ENCODE measurements at regions not wholly inside any gene's neighbourhood (a gene's known extent, or its start where the extent isn't known, plus 50 kb on each side); places are given as distances from the start of the nearest gene placed in this dataset.

GRCh38 chr9:106621313-106622163 is 241.4 kb upstream of the ZNF462 start:
- in situ Hi-C loops (cut with HindIII; ENCODE audit: low pct_ligation_motif_present, low pct_unique_long_range_greater_than_20kb, low sequenced_read_pairs): no loop called here
- no peak for DNase-seq

DNA sequence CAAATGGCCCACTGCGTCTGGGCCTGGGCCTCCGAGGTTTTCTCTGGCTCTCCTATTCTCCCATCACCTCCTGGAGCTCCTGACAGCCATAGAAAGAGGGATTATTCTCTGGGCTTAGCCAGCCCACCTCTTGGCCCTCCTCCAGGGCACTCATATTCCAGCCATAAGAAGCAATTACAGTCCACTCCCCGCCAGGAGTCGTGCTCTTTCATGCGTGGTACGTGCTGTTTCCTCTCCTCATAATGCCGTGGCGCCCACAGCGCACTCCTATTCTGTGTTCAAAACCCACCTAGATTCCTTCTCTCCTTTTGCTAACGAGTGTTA is 240.8 kb upstream of the ZNF462 start:
- no peak for DNase-seq
- in situ Hi-C loops (cut with HindIII; ENCODE audit: low pct_ligation_motif_present, low pct_unique_long_range_greater_than_20kb, low sequenced_read_pairs): no loop called here

- in situ Hi-C loops (cut with HindIII; ENCODE audit: low pct_ligation_motif_present, low pct_unique_long_range_greater_than_20kb, low sequenced_read_pairs): no loop called here
- DNase-seq: no peak
Observed at GRCh38 chr9:106623558-106623957, 239.4 kb upstream of the ZNF462 start.

DNA sequence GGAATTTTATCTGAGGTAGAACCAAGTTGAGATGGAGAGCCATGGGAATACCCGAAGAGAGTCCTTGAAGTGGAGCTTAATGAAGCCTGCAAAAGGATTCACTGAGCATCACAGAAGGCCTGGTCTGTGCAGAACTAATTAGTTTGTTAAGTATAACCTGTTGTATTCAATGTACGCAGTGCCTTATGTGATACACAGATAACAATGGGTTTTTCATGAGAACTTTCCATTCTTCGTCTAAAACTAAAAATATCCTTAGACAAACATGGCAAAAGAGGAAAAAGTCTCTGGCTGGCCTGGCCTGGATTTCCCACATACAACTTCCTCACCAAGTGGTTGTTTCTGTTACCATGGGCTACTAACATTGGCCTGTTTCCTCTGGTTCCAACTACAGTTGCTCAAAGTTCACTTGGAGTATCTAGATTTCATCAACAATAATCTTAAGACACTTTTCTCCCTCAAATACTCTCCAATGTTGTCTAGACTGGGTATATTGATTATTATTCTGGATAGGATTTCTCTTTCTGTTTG is 237.6 kb upstream of the ZNF462 start:
- in situ Hi-C loops (cut with HindIII; ENCODE audit: low pct_ligation_motif_present, low pct_unique_long_range_greater_than_20kb, low sequenced_read_pairs): no loop called here
- no peak for DNase-seq

DNA sequence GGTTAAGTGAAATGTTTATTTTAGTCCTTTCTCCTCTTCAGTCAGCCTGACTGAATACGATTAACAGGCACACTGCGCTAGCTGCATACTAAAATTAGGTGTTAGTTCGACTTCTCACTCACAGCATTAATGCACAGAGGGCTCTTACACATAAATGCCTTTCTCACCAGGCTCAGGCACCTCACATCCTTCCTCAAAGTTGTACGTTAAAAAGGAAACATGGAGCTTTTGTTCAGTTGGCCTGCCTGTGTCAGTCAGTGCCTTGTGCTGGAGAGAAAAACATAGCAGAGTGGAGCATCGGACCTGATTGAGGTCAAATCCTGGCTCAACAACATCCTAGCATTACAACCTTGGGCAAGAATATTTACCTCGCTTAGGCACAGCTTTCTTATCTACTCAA is 236.0 kb upstream of the ZNF462 start:
- DNase-seq: no peak

DNA sequence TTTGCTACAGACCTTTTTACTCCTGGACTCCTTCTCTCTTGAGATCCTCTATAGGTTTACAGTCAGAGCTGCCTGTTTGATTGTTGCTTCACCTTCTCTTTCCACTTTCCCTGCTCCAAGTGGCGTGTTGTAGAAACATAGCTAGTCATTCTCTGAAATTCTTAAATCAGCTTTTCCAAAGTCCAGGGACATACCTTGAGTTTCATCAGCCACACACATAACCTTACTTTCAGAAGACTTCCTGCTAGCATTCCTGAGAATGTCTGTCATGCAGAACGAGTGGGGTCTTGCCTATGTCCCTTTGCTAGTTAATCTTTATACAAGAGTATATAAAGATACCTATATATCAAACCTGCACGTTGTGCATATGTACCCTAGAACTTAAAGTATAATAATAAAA is 230.3 kb upstream of the ZNF462 start:
- in situ Hi-C loops (cut with HindIII; ENCODE audit: low pct_ligation_motif_present, low pct_unique_long_range_greater_than_20kb, low sequenced_read_pairs): no loop called here
- DNase-seq: no peak

More for the DNA sequence above, 236.0 kb upstream of the ZNF462 start:
- in situ Hi-C loops (cut with HindIII; ENCODE audit: low pct_ligation_motif_present, low pct_unique_long_range_greater_than_20kb, low sequenced_read_pairs): no loop called here

- DNase-seq: no peak
- in situ Hi-C loops (cut with HindIII; ENCODE audit: low pct_ligation_motif_present, low pct_unique_long_range_greater_than_20kb, low sequenced_read_pairs): no loop called here
Observed at GRCh38 chr9:106634183-106634582, 228.8 kb upstream of the ZNF462 start.

DNA sequence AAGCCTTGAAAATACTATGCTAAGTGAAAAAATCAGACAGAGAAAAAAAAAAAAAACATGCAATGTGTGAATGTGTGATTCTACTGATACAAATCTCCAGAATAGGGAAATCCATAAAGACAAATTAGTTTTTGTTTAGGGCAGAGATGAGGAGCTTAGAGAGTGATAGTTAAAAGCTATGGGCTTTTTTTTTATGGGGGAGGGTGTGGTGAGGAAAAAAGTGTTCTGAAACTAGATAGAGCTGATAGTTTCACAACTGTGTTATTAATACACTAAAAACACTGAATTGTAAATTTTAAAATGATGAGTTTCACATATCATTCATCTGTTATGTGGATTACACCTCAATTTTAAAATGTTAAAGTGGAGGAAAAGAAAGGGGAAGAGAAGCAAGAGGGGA is 228.3 kb upstream of the ZNF462 start:
- DNase-seq: no peak
- in situ Hi-C loops (cut with HindIII; ENCODE audit: low pct_ligation_motif_present, low pct_unique_long_range_greater_than_20kb, low sequenced_read_pairs): no loop called here

DNA sequence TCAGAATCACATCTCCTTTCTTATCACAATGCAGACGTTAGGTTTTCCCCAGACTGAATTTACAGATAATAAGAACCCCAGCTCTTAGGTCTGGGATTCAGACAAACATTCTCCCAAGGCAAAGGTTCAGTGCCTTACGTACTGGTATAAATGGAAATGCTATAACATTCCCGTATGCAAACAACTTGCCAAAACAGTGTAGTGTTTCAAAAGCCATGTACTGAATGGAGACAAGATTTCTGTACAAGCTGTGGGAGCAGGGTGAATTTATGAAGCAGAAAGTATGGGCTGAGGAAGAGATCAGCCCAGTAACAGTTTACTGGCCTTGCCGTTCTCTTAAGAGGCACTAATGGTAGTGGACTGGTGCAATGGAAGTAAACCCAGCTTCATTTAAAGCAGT is 225.5 kb upstream of the ZNF462 start:
- no peak for DNase-seq
- in situ Hi-C loops (cut with HindIII; ENCODE audit: low pct_ligation_motif_present, low pct_unique_long_range_greater_than_20kb, low sequenced_read_pairs): no loop called here

GRCh38 chr9:106639873-106640568 is 222.9 kb upstream of the ZNF462 start:
- in situ Hi-C loops (cut with HindIII; ENCODE audit: low pct_ligation_motif_present, low pct_unique_long_range_greater_than_20kb, low sequenced_read_pairs): no loop called here
- DNase-seq: no peak

- in situ Hi-C loops (cut with HindIII; ENCODE audit: low pct_ligation_motif_present, low pct_unique_long_range_greater_than_20kb, low sequenced_read_pairs): no loop called here
- DNase-seq: no peak
Observed at GRCh38 chr9:106643211-106643930, 219.6 kb upstream of the ZNF462 start.

GRCh38 chr9:106644661-106645060 is 218.3 kb upstream of the ZNF462 start:
- in situ Hi-C loops (cut with HindIII; ENCODE audit: low pct_ligation_motif_present, low pct_unique_long_range_greater_than_20kb, low sequenced_read_pairs): no loop called here
- no peak for DNase-seq

GRCh38 chr9:106648799-106649198 is 214.2 kb upstream of the ZNF462 start:
- DNase-seq: peak; percentile 32
- in situ Hi-C loops (cut with HindIII; ENCODE audit: low pct_ligation_motif_present, low pct_unique_long_range_greater_than_20kb, low sequenced_read_pairs): no loop called here

DNA sequence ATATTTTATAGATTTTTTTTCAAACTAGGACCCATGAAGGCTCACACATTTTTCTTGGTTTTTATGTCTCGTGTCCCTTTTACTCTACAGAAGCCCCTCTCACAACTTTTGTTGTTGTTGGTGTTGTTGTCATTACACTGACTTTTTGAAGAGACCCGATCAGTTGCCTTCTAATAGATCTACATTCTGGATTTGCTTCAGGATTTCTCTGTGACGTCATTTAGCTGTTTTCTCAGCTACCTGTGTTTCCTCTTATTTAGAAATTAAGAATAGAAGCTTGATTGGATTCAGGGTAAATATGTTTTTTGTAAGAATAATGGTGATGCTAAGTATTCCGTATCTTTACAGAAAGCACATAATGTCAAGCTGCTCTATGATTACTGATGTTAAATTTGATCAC is 213.3 kb upstream of the ZNF462 start:
- in situ Hi-C loops (cut with HindIII; ENCODE audit: low pct_ligation_motif_present, low pct_unique_long_range_greater_than_20kb, low sequenced_read_pairs): no loop called here
- no peak for DNase-seq

DNA sequence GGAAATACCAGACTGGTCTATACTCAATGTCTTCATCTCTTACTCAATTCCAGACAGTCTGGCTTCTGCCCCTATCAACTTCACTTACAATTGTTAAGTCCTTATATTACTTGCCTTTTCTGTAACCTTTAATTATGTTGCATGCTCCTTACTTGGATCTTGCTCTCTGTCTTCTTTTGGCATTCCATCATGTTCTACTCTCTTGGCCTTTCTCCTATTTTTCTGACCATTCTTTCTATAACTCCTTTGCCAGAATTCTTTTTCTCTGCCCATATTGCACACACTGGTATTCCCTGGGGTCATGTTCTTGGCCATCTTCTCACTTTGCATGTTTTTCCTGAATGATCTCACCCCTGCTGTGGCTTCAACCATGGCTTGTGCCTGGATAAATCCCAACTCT is 209.8 kb upstream of the ZNF462 start:
- DNase-seq: no peak
- in situ Hi-C loops (cut with HindIII; ENCODE audit: low pct_ligation_motif_present, low pct_unique_long_range_greater_than_20kb, low sequenced_read_pairs): no loop called here

GRCh38 chr9:106655966-106656365 is 207.0 kb upstream of the ZNF462 start:
- peak; percentile 14 for DNase-seq
- in situ Hi-C loops (cut with HindIII; ENCODE audit: low pct_ligation_motif_present, low pct_unique_long_range_greater_than_20kb, low sequenced_read_pairs): no loop called here

DNA sequence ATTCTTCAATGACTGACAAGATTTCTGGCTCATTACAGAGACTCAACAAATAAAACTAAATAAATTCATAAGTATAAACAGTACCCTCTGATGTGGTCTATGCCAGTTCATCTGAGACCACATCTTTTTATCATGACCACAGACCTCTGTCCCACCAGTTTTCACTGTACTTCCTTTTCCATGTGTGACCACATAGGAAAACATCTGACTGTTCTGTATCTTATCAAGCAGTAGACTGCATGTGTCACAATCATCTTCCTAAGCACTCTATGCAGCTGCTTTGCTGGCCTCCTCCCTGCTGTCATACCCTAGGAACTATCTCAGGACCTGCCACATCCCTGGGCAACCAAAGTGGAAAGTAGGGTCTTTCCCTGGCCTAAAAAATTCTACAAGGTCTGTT is 205.0 kb upstream of the ZNF462 start:
- in situ Hi-C loops (cut with HindIII; ENCODE audit: low pct_ligation_motif_present, low pct_unique_long_range_greater_than_20kb, low sequenced_read_pairs): no loop called here
- no peak for DNase-seq

GRCh38 chr9:106668534-106668933 is 194.4 kb upstream of the ZNF462 start:
- no peak for DNase-seq
- in situ Hi-C loops (cut with HindIII; ENCODE audit: low pct_ligation_motif_present, low pct_unique_long_range_greater_than_20kb, low sequenced_read_pairs): no loop called here

- no peak for DNase-seq
- in situ Hi-C loops (cut with HindIII; ENCODE audit: low pct_ligation_motif_present, low pct_unique_long_range_greater_than_20kb, low sequenced_read_pairs): no loop called here
Observed at GRCh38 chr9:106669835-106670234, 193.1 kb upstream of the ZNF462 start.

Data from ACHN (cell line).